C1 segment of cervical spinal cord (tissue), 14 donors: ENCODE measurements at regions not wholly inside any gene's neighbourhood (a gene's known extent, or its start where the extent isn't known, plus 50 kb on each side); places are given as distances from the start of the nearest gene placed in this dataset.

ENCODE experiments used
- DNase-seq, 14 donors: peaks; one replicate each; lab custom pipeline; 2025; lab: John Stamatoyannopoulos, UW

- no peak for DNase-seq
These were observed 190.1 kb upstream of the GPRIN3 start for GRCh38 chr4:89497517-89498308.

DNA sequence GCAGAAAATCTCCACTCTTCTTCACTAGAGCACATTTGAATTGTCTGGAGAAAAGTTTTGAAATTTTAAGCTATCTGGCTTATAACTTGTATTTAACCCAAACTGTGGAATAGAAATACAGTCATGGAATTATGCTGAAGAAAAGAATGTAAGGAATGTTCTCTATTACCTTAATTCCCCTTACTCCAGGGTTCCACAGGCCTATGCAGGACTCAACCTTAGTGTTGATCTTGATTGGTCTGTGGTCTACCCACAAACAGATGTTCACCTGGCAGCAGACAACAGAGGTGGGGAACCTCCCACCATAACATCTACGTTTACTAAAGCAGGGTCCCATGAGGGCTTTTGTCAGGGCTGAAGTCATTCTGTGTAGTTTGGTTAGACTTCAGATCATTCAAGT is 189.3 kb upstream of the GPRIN3 start:
- no peak for DNase-seq

DNA sequence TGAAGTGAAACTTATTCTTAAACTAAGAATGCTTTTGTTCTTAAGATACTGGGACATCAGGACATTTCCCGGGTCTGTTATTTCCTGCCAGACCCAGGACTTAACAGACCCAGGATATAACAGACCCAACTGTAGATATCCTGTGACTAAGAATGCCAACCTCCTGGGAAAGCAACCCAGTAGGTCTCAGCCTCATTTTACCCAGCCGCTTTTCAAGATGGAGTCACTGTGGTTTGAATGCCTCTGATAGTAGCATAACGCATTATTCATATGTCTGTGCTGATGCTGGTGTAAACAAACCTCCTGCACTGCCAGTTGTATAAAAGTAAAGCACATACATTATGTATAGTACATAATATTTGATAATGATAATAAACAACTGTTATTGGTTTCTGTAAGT is 185.8 kb upstream of the GPRIN3 start:
- no peak for DNase-seq

- DNase-seq: no peak
These were observed 185.0 kb upstream of the GPRIN3 start for GRCh38 chr4:89492581-89493071.

DNA sequence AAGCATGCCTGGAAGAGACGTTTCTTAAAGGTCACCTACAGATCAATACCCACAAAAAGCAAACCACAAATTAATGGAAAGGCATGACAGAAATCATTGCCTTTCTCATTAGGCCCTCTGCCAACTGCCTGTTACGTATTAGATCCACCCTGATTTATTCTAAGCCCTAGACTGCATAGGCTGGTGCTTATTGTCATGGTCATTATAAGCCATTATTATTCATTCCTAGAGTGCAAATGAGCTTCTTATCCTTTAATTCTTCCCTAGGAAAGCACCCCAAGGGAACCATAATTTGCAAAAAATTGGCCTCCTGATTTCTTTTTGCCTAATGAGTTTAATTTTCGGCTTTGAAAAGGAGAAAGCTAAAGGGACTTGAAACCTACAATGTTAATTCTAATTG is 184.2 kb upstream of the GPRIN3 start:
- no peak for DNase-seq

GRCh38 chr4:89489921-89490431 is 182.4 kb upstream of the GPRIN3 start:
- DNase-seq: peak in 1 of 14 donors; percentile 2

- no peak for DNase-seq
These were observed 181.8 kb upstream of the GPRIN3 start for GRCh38 chr4:89489338-89489771.

GRCh38 chr4:89488736-89489135 is 181.1 kb upstream of the GPRIN3 start:
- DNase-seq: no peak

GRCh38 chr4:89486673-89487072 is 179.1 kb upstream of the GPRIN3 start:
- DNase-seq: no peak

- no peak for DNase-seq
These were observed 178.4 kb upstream of the GPRIN3 start for GRCh38 chr4:89486042-89486441.

DNA sequence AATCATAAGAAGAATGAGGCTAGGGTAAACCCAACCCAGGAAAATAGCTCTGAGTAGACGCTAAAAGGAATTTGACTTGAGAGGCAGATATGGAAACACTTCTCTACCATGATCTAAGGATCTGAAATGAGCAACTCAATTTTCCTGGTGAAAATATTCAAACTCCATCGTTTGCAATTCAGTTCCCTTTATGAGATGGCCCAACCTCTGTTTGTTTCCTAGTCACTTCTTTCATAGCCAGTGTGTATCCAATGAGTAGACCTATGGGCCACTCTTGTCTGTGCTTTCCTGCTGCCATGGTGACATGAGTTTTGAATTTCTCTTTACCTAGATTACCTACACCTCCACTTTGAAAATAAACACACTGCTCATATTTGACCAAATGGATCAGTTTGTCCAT is 176.2 kb upstream of the GPRIN3 start:
- DNase-seq: no peak

- no peak for DNase-seq
These were observed 175.5 kb upstream of the GPRIN3 start for GRCh38 chr4:89482926-89483595.

DNA sequence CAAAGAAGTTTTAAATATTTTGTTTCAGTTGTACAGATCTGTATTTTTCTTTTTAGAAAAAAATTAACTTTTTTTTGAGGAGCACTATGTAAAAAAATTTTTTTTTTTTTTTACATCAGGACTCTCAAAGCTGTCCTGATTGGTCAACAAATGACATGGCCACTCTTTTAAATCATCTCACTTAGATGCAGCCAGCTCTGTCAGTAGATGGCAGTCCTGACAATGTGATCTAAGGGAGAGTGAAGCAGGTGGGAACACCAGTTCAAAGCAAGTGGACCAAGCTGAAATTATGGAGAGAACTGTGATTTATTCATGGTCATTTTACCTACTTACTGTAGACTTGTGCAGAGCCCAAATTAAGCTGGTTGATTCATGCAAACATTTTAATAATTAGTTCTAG is 174.7 kb upstream of the GPRIN3 start:
- DNase-seq: no peak

- DNase-seq: no peak
These were observed 162.4 kb upstream of the GPRIN3 start for GRCh38 chr4:89469930-89470375.

- DNase-seq: no peak
These were observed 161.9 kb upstream of the GPRIN3 start for GRCh38 chr4:89469516-89469915.

GRCh38 chr4:89468602-89469001 is 161.0 kb upstream of the GPRIN3 start:
- no peak for DNase-seq

DNA sequence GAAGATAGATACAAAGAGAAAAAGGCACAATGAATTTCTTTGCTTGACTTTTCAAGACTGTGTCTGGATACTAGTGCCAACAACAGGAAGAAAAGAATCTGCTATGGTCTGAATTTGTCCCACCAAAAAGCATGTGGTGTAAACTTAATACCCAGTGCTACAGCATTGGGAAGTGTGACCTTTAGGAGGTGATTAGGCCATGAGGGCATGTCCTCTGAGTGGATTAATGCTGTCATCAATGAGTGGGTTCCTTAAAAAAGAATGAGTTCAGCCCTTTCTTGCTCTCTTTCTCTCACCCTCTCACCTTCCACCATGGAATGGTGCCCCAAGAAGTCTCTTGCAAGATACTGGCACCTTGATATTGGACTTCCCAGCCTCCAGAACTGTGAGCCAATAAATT is 155.7 kb upstream of the GPRIN3 start:
- DNase-seq: no peak

DNA sequence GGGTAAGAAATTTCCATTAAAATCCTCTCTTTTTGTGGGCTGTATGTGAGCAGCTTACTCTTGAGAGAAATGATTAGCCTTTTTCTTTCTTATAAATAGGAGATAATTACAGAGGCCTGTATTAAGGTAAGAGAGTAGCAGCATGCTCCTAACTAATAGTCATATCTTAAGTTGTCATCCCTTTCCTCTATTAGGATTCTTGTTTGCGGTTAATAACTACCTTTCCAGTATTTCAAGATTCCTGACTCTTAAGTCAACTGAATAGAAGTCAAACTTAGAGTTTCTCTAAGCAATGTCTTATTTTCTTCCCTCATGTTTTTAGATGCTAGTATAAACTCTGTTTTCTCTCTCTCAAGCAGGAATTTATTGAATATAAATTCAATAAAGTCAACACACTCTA is 139.9 kb upstream of the GPRIN3 start:
- no peak for DNase-seq

- no peak for DNase-seq
These were observed 138.6 kb upstream of the GPRIN3 start for GRCh38 chr4:89446193-89446592.

GRCh38 chr4:89439533-89439932 is 131.9 kb upstream of the GPRIN3 start:
- DNase-seq: no peak

DNA sequence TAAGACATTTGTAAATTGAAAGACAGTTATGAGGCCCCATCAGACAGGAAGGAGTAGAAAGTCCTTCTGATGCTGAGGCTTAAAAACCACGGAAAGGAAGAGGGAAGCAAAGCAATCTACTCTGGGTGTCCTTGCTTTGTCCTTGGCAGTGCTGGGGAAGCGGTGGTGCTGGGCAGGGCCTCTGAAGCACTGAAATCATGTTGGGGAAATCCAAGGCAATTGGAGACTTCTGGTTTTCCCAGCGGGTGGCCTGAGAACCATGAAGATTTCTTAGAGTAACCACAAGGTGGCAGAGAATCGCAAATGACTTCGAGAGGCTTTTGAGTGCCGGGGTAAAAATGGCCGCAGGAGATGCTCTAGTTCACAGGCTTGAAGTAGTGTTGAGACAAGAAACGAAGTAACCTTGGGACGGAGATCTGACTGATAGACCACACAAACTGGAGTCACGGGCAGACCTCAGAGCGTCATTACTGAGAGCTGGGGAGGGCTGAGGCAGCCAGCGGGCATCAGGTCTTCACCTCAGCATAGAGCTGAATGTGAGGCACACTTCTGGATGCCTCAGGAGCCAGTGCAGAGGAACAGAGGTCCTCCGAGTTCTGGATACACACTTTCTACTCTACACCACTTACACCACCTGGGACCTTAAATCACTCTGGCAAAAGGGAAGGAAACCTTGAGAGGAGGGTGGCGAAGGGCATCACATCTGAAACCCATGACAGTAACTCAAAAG is 130.7 kb upstream of the GPRIN3 start:
- no peak for DNase-seq

GRCh38 chr4:89434364-89434988 is 126.9 kb upstream of the GPRIN3 start:
- peak in 1 of 14 donors; percentile 41 for DNase-seq
